Ascending aorta (tissue), 2 donors: ENCODE measurements at regions not wholly inside any gene's neighbourhood (a gene's known extent, or its start where the extent isn't known, plus 50 kb on each side); places are given as distances from the start of the nearest gene placed in this dataset.

Source experiments
- DNase-seq, 2 donors: peaks; one replicate each; pipeline ENCODE4 v3.0.0-alpha.2; 2019; ENCODE audit warnings: low spot score in 2 of 2
- H3K27ac ChIP-seq, 2 donors: fragments of 200-600 bp; sonication (generic); one replicate each; pipeline ENCODE4 v1.5.1; 2016 to 2017; ENCODE audit warnings: mild to moderate bottlenecking in 1 of 2
- H3K27me3 ChIP-seq: fragments of 200-600 bp; sonication (generic); one replicate; pipeline ENCODE4 v1.5.1; 2017
- H3K36me3 ChIP-seq, 2 donors: fragments of 200-600 bp; sonication (generic); one replicate each; pipeline ENCODE4 v1.5.1; 2016
- H3K4me1 ChIP-seq, 2 donors: fragments of 200-600 bp; sonication (generic); one replicate each; pipeline ENCODE4 v1.5.1; 2016 to 2017; ENCODE audit warnings: mild to moderate bottlenecking in 1 of 2
- H3K4me3 ChIP-seq, 2 donors: fragments of 200-600 bp; sonication (generic); one replicate each; pipeline ENCODE4 v1.5.1; 2016 to 2017; ENCODE audit warnings: mild to moderate bottlenecking in 1 of 2
- H3K9me3 ChIP-seq, 2 donors: fragments of 200-600 bp; sonication (generic); one replicate each; pipeline ENCODE4 v1.5.1; 2016
- intact Hi-C: fragments of 100-400 bp; cut with DNase I; formaldehyde crosslinking; loops from one replicate; pipeline ENCODE4 v1.15.1; 2023
- TF ChIP-seq, protein P1 (sequence below), 3 experiments: fragments of 200-600 bp in 2 of 3; fragments of 450-650 bp in 1 of 3; sonication (generic) in 2 of 3; IDR thresholded peaks; one replicate each; pipeline ENCODE4 v1.5.1; 2016 to 2019; ENCODE audit warnings: antibody characterized with exemption in 3 of 3, mild to moderate bottlenecking in 1 of 3, moderate library complexity in 1 of 3

DNA sequence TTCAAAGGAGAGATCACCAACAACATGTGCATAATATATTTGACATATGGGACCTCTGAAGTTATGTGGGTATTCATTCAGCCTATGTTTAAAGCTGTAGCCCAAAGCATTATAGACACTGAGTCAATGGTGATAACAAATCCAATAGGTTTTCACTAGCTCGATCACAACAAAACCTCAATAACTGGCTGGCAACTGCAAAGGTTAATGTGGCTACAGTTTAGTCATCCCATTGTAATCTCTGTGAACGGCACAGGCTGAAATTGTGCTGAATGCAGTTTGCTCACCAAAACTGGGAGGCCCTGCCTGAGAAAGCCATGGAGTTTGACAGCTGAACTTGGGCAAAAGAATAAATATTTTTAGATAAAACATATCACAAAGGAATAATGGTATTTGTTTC, 152.4 kb upstream of the ADO start:
- no peaks in the 10 kb centered on the region for H3K9me3 ChIP-seq
- DNase-seq, result no peak
- no peak overlapping the region for H3K27ac ChIP-seq
- no peaks in the 10 kb centered on the region for H3K27me3 ChIP-seq
- H3K4me3 ChIP-seq, result no peak overlapping the region
- TF ChIP-seq, protein P1, sequence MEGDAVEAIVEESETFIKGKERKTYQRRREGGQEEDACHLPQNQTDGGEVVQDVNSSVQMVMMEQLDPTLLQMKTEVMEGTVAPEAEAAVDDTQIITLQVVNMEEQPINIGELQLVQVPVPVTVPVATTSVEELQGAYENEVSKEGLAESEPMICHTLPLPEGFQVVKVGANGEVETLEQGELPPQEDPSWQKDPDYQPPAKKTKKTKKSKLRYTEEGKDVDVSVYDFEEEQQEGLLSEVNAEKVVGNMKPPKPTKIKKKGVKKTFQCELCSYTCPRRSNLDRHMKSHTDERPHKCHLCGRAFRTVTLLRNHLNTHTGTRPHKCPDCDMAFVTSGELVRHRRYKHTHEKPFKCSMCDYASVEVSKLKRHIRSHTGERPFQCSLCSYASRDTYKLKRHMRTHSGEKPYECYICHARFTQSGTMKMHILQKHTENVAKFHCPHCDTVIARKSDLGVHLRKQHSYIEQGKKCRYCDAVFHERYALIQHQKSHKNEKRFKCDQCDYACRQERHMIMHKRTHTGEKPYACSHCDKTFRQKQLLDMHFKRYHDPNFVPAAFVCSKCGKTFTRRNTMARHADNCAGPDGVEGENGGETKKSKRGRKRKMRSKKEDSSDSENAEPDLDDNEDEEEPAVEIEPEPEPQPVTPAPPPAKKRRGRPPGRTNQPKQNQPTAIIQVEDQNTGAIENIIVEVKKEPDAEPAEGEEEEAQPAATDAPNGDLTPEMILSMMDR (IDR thresholded peaks at IDR 0.05), result no peak
- intact Hi-C loops, result no loop called here
- H3K36me3 ChIP-seq, result no peaks in the 10 kb centered on the region
- no peaks in the 10 kb centered on the region for H3K4me1 ChIP-seq

GRCh38 chr10:62652564-62652963, 152.0 kb upstream of the ADO start:
- Histone ChIP-seq H3K27ac (no peak overlapping the region), H3K36me3 (no peaks in the 10 kb centered on the region), H3K27me3 (no peaks in the 10 kb centered on the region), H3K4me1 (peaks cover 0 to 4% of the 10 kb centered on the region in 2 donors), H3K4me3 (no peak overlapping the region), H3K9me3 (no peaks in the 10 kb centered on the region)
- TF ChIP-seq, protein P1 (IDR thresholded peaks at IDR 0.05), result no peak
- intact Hi-C loops, result no loop called here
- DNase-seq, result no peak

GRCh38 chr10:62653254-62653653, 151.3 kb upstream of the ADO start:
- H3K4me1 ChIP-seq, result peaks cover 0 to 4% of the 10 kb centered on the region in 2 donors
- H3K4me3 ChIP-seq, result no peak overlapping the region
- intact Hi-C loops, result no loop called here
- H3K27ac ChIP-seq, result no peak overlapping the region
- no peaks in the 10 kb centered on the region for H3K9me3 ChIP-seq
- H3K36me3 ChIP-seq, result no peaks in the 10 kb centered on the region
- DNase-seq, result no peak
- TF ChIP-seq, protein P1 (IDR thresholded peaks at IDR 0.05), result no peak
- no peaks in the 10 kb centered on the region for H3K27me3 ChIP-seq

DNA sequence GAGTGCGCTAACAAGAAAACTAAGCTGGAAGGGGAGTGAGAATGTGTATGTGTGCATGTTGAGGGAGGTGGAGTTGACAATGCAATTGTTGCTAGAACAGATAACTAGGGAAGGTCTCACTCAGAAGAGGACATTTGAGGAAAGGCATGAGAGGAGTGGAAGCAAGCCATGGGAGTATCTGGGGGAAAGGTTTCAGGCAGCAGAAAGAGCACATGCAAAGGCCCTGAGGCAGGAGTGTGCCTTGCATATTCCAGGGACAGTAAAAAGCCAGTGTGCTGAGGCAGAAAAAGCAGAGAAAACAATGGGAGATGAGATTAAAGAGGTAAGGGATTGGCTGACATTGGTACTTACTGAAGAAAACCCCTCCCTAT, 149.6 kb upstream of the ADO start:
- peaks cover 0 to 4% of the 10 kb centered on the region in 2 donors for H3K4me1 ChIP-seq
- no peak for DNase-seq
- H3K4me3 ChIP-seq, result no peak overlapping the region
- intact Hi-C loops, result no loop called here
- no peaks in the 10 kb centered on the region for H3K9me3 ChIP-seq
- no peak overlapping the region for H3K27ac ChIP-seq
- TF ChIP-seq, protein P1 (IDR thresholded peaks at IDR 0.05), result no peak
- no peaks in the 10 kb centered on the region for H3K36me3 ChIP-seq
- no peaks in the 10 kb centered on the region for H3K27me3 ChIP-seq

DNA sequence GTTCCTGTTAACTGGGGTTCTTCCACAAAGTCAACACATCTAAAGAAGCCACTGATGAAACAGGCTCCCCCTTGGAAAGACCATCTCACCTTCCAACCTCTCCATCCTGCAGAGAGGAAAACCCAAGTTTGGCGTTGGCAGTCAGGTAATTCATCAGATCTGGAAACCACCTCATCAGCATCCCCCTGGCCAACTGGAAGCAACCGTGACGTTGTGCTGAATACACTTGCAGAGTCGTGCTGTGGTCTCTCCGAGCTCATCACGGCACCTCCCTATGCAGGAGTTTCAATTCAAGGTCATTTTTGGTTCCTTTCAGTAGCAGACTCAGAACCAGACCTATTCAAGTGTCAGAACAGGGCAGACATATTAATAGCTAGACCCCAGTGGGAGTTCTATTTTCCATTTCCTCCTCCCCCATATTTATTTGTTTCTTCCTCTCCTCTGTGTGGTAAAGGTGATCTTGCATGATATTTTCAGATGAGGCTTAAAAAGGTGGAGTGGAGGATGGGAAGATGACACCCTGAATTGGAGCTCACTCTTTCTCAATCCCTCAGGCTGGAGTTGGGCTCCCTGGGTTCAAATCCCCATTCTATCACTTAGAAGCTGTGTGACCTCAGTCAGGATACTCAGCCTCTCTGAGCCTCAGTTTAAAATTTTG, 149.1 kb upstream of the ADO start:
- intact Hi-C loops, result no loop called here
- DNase-seq, result no peak
- Histone ChIP-seq H3K27me3 (no peaks in the 10 kb centered on the region), H3K4me3 (no peak overlapping the region), H3K36me3 (no peaks in the 10 kb centered on the region), H3K4me1 (peaks cover 0 to 4% of the 10 kb centered on the region in 2 donors), H3K27ac (no peak overlapping the region), H3K9me3 (no peaks in the 10 kb centered on the region)
- TF ChIP-seq, protein P1 (IDR thresholded peaks at IDR 0.05), result no peak
